GM12872 (cell line): ENCODE measurements at regions not wholly inside any gene's neighbourhood (a gene's known extent, or its start where the extent isn't known, plus 50 kb on each side); places are given as distances from the start of the nearest gene placed in this dataset.

Source experiments
- CTCF ChIP-seq: IDR thresholded peaks from 3 replicates; pipeline ENCODE4 v1.5.1; 2011; ENCODE audit warnings: low read depth, mild to moderate bottlenecking, low read length, moderate library complexity; ENCODE audit not compliant: insufficient read depth

GRCh38 chr7:131004371-131004770 is 270.4 kb upstream of the KLF14 start:
- TF ChIP-seq CTCF: no peak

GRCh38 chr7:131007439-131008330 is 273.7 kb upstream of the KLF14 start:
- TF ChIP-seq CTCF: peak; percentile 53

- TF ChIP-seq CTCF: no peak
These were observed 275.1 kb upstream of the KLF14 start for GRCh38 chr7:131008840-131009711.

GRCh38 chr7:131010029-131010716 is 276.2 kb upstream of the KLF14 start:
- TF ChIP-seq CTCF: no peak

GRCh38 chr7:131010717-131011431 is 276.9 kb upstream of the KLF14 start:
- TF ChIP-seq CTCF: no peak

- TF ChIP-seq CTCF: no peak
These were observed 277.4 kb upstream of the KLF14 start for GRCh38 chr7:131011432-131011742.

GRCh38 chr7:131011976-131012375 is 278.0 kb upstream of the KLF14 start:
- TF ChIP-seq CTCF: no peak
